Common myeloid progenitor, CD34-positive (primary cell): ENCODE measurements at regions not wholly inside any gene's neighbourhood (a gene's known extent, or its start where the extent isn't known, plus 50 kb on each side); places are given as distances from the start of the nearest gene placed in this dataset.

Source experiments
- CTCF ChIA-PET: fragments of 350-600 bp; sonication (Branson Sonifier 250); formaldehyde crosslinking; loops from one replicate; lab custom pipeline; 2021; ENCODE audit warnings: antibody characterized with exemption; lab: Charles Lee
- POLR2A ChIA-PET: fragments of 350-600 bp; sonication (Branson Sonifier 250); formaldehyde crosslinking; loops from one replicate; lab custom pipeline; 2021; ENCODE audit warnings: antibody characterized with exemption; lab: Charles Lee
- DNase-seq, 3 donors: peaks; one replicate each; pipeline versions ENCODE4 v3.0.0 to v3.0.0-alpha.2; 2013
- H3K27ac ChIP-seq, 2 experiments: 1 replicate in 1 of 2; 2 replicates in 1 of 2; pipeline ENCODE4 v1.7.0; 2013; ENCODE audit warnings: inconsistent platforms in 2 of 2, low read length in 2 of 2, mild to moderate bottlenecking in 2 of 2, low read depth in 1 of 2, moderate library complexity in 1 of 2; ENCODE audit not compliant: severe bottlenecking in 2 of 2, insufficient read depth in 1 of 2, poor library complexity in 1 of 2
- H3K27me3 ChIP-seq, 5 experiments: replicated peaks in 2 of 5; 1 replicate in 3 of 5; 2 replicates in 2 of 5; pipeline versions ENCODE4 v1.6.1 to v1.7.0; 2013; ENCODE audit warnings: low read length in 4 of 5, mild to moderate bottlenecking in 2 of 5, moderate library complexity in 2 of 5, inconsistent platforms in 1 of 5; ENCODE audit not compliant: insufficient read depth in 5 of 5, control insufficient read depth in 4 of 5
- H3K36me3 ChIP-seq, 4 experiments: 1 replicate in 2 of 4; 2 replicates in 2 of 4; pipeline versions ENCODE4 v1.6.1 to v1.7.0; 2013; ENCODE audit warnings: low read length in 3 of 4, control low read depth in 1 of 4, mild to moderate bottlenecking in 1 of 4; ENCODE audit not compliant: control insufficient read depth in 4 of 4, insufficient read depth in 4 of 4
- H3K4me1 ChIP-seq, 4 experiments: 1 replicate in 3 of 4; 2 replicates in 1 of 4; pipeline versions ENCODE4 v1.6.1 to v1.7.1; 2013; ENCODE audit warnings: low read length in 3 of 4, mild to moderate bottlenecking in 3 of 4, control low read depth in 1 of 4, inconsistent platforms in 1 of 4, moderate library complexity in 1 of 4; ENCODE audit not compliant: control insufficient read depth in 4 of 4, insufficient read depth in 4 of 4; ENCODE audit errors: control extremely low read depth in 1 of 4
- H3K4me3 ChIP-seq, 7 experiments: 1 replicate in 4 of 7; 2 replicates in 3 of 7; pipeline versions ENCODE4 v1.5.1 to v1.7.0; 2013; ENCODE audit warnings: mild to moderate bottlenecking in 7 of 7, low read length in 6 of 7, moderate library complexity in 6 of 7, inconsistent platforms in 2 of 7, low read depth in 2 of 7, control low read depth in 1 of 7; ENCODE audit not compliant: insufficient read depth in 4 of 7, control insufficient read depth in 1 of 7; ENCODE audit errors: extremely low read depth in 1 of 7
- H3K9me3 ChIP-seq, 5 experiments: 1 replicate in 4 of 5; 2 replicates in 1 of 5; pipeline versions ENCODE4 v1.6.1 to v1.7.1; 2013; ENCODE audit warnings: low read length in 4 of 5, mild to moderate bottlenecking in 2 of 5, inconsistent platforms in 1 of 5, low read depth in 1 of 5, moderate library complexity in 1 of 5; ENCODE audit not compliant: control insufficient read depth in 4 of 5, insufficient read depth in 2 of 5; ENCODE audit errors: control extremely low read depth in 1 of 5
- WGBS: methylation state at CpG from one replicate; pipeline ENCODE4 v1.1.5; 2013; ENCODE audit not compliant: insufficient coverage; 5-methylcytosine and 5-hydroxymethylcytosine counted together

- Histone ChIP-seq H3K4me3 (no peak overlapping the region), H3K4me1 (peaks cover 0 to 4% (median 0%) of the 10 kb centered on the region in 4 experiments), H3K9me3 (no peaks in the 10 kb centered on the region), H3K27ac (no peak overlapping the region), H3K27me3 (peaks cover 0 to 3% (median 0%) of the 10 kb centered on the region in 5 experiments), H3K36me3 (no peaks in the 10 kb centered on the region)
- POLR2A ChIA-PET = no interaction called here
- 100% methylated on average over 2 of the region's 8 CpGs for WGBS
- DNase-seq = no peak
- CTCF ChIA-PET = interaction anchor here (0.7 to 1.0 kb wide), 2 partner anchors 16 to 46 kb away, joined by 3 read pairs; no protein-coding TSS in a partner anchor
Observed at GRCh38 chr13:29957320-29957719, 106.9 kb upstream of the UBL3 start.

GRCh38 chr13:29956853-29957252 lies 106.4 kb upstream of the UBL3 start:
- POLR2A ChIA-PET = interaction anchor here (0.6 kb wide), 1 partner anchor 1229 kb away, joined by 3 read pairs; no protein-coding TSS in a partner anchor
- Histone ChIP-seq H3K27me3 (peaks cover 0 to 3% (median 0%) of the 10 kb centered on the region in 5 experiments), H3K9me3 (no peaks in the 10 kb centered on the region), H3K4me3 (no peak overlapping the region), H3K4me1 (peaks cover 0 to 4% (median 0%) of the 10 kb centered on the region in 4 experiments), H3K27ac (no peak overlapping the region), H3K36me3 (no peaks in the 10 kb centered on the region)
- CTCF ChIA-PET = interaction anchor here (0.8 to 1.0 kb wide), 2 partner anchors 46 to 156 kb away, joined by 3 read pairs; no protein-coding TSS in a partner anchor
- WGBS = 0% methylated on average over 2 of the region's 4 CpGs
- DNase-seq = peak in 2 of 3 donors; percentile 40 to 56

DNA sequence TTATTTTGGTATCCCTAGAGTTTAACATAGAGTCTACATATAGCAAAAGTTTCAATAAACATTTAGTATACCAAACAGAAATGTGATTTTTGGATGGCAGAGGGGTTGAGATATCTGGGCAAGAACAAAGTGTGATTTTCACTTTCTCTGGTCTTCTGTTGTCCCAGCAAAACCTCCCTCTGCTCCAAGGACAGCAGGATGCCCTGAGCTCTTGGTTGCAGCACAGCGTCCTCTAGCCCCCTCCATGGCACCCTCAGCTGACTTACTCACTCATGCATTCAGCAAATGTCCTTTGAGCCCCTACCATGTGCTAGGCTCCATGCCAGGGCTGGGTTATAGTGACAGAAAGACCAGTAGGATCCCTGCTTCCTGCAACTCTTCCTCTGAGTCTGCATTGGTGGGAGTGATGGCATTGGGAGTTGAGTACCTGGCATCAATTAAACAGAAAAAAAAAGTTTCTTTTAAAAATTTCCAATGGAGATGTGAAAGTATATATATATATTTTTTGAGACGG lies 104.8 kb upstream of the UBL3 start:
- no peak overlapping the region for H3K4me3 ChIP-seq
- peaks cover 0 to 4% (median 0%) of the 10 kb centered on the region in 4 experiments for H3K4me1 ChIP-seq
- no peak for DNase-seq
- 33% methylated on average over 1 of the region's 2 CpGs for WGBS
- H3K9me3 ChIP-seq = no peaks in the 10 kb centered on the region
- POLR2A ChIA-PET = no interaction called here
- H3K36me3 ChIP-seq = no peaks in the 10 kb centered on the region
- H3K27ac ChIP-seq = no peak overlapping the region
- H3K27me3 ChIP-seq = peaks cover 0 to 3% (median 0%) of the 10 kb centered on the region in 5 experiments
- CTCF ChIA-PET = interaction anchor here (1.4 kb wide), 1 partner anchor 15 kb away, joined by 3 read pairs; no protein-coding TSS in a partner anchor

GRCh38 chr13:29954082-29955028 lies 103.9 kb upstream of the UBL3 start:
- Histone ChIP-seq H3K27me3 (peaks cover 0 to 3% (median 0%) of the 10 kb centered on the region in 5 experiments), H3K27ac (no peak overlapping the region), H3K4me3 (no peak overlapping the region), H3K4me1 (peaks cover 0 to 4% (median 0%) of the 10 kb centered on the region in 4 experiments), H3K36me3 (no peaks in the 10 kb centered on the region), H3K9me3 (no peaks in the 10 kb centered on the region)
- peak in 2 of 3 donors; percentile 9 to 20 for DNase-seq
- 57% methylated on average over 19 of the region's 23 CpGs for WGBS
- CTCF ChIA-PET = interaction anchor here (1.0 to 1.4 kb wide), 2 partner anchors 14 to 31 kb away, joined by 3 read pairs; no protein-coding TSS in a partner anchor
- POLR2A ChIA-PET = no interaction called here

DNA sequence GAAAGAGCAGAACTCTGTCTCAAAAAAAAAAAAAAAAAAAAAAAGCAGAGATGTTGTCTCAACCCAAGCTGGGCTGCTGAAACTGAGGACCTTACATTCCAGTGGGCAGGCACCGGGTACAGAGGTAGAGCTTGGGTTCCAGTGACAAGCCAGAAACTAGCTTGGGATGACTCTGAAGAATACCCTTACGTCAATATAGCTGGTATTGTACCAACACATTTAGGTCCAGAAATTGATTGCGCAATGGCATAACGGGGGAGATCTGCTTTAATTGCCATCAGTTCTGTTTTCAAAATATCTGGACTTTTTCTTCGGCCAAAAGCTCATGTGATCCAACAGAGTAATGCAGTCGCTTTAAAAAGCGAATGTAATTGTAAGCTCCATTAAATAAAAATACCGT lies 103.1 kb upstream of the UBL3 start:
- Histone ChIP-seq H3K36me3 (no peaks in the 10 kb centered on the region), H3K4me3 (no peak overlapping the region), H3K27me3 (peaks cover 0 to 3% (median 0%) of the 10 kb centered on the region in 5 experiments), H3K4me1 (peaks cover 0 to 4% (median 0%) of the 10 kb centered on the region in 4 experiments), H3K9me3 (no peaks in the 10 kb centered on the region), H3K27ac (no peak overlapping the region)
- CTCF ChIA-PET = interaction anchor here (1.0 to 1.4 kb wide), 2 partner anchors 13 to 30 kb away, joined by 3 read pairs; no protein-coding TSS in a partner anchor
- POLR2A ChIA-PET = no interaction called here
- 95% methylated on average over 2 of the region's 8 CpGs for WGBS
- no peak for DNase-seq

- Histone ChIP-seq H3K4me3 (no peak overlapping the region), H3K36me3 (no peaks in the 10 kb centered on the region), H3K4me1 (peaks cover 0 to 4% (median 0%) of the 10 kb centered on the region in 4 experiments), H3K27me3 (peaks cover 0 to 3% (median 0%) of the 10 kb centered on the region in 5 experiments), H3K9me3 (no peaks in the 10 kb centered on the region), H3K27ac (no peak overlapping the region)
- ChIA-PET CTCF (no interaction called here), POLR2A (interaction anchor here (0.6 kb wide), 1 partner anchor 527 kb away, joined by 3 read pairs; no protein-coding TSS in a partner anchor)
- no peak for DNase-seq
- WGBS = 100% methylated on average over 4 of the region's 4 CpGs
Observed at GRCh38 chr13:29952245-29952644, 101.8 kb upstream of the UBL3 start.
